ENCODE measurements at regions not wholly inside any gene's neighbourhood (a gene's known extent, or its start where the extent isn't known, plus 50 kb on each side); places are given as distances from the start of the nearest gene placed in this dataset.

GRCh38 chr14:71473843-71474242, 458.4 kb upstream of the RGS6 start:
- DNase-seq = no peak

DNA sequence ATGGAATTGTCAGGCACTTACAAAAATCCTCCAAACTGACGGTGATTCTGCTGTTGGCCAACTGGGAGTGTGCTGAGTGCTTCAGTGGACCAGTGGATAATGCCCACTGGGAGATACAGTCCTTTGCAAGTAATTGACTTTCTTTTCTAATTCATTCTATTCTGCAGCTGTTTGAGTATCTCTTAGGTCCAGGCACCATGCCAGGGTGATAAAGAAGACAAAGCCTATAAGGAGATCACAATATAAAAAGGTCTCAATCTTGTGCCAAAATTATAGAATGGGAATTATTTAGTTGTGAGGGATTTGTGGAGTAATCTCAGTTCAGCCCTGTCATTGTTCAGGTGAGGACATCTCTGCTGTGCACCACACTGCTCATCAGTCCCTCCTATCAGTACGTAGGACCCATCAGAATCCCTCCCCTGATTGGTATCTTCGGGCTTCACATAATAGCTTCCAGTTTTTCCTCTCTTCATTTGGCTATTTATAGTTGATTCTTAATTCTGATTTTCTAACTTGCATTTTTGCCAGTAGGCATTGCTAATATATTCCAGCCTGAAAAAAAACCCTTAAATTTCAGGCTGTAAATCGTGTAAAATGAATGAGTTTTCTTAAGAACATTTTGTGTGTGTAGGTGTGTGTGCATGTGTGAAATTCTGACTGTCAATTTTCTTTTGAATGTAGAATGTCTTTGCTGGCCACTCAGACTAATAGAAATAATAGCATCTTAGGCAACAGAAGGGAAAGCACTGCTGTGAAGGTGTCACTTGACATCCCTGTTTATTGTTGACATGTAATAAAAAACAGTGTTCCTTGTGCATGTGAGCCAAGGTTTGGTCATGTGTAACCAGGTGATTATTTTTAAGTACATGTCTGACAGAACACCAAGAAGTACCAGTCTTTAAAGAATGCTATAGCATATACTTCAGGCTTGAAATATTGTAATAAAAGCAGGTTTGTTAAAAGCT, 457.6 kb upstream of the RGS6 start:
- DNase-seq = no peak

DNA sequence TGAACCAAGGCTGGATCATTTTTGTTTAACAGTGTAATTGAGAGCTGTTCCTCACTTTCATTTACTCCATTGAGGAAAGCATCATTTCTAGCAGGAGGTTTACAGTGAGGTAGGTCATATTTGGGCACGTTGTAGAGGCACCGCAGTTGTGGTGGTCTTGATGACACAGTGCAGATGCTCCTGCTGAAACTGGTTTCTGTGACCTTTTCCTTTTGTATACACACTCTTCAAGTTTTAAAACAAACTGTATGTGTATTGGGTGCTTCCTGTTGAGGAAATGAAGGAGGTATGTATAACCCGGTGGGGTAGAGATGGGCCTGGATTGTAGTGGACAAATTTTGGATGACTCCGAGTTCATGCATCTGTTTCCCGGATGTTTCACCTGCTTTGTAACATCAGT, 456.3 kb upstream of the RGS6 start:
- DNase-seq = no peak

DNA sequence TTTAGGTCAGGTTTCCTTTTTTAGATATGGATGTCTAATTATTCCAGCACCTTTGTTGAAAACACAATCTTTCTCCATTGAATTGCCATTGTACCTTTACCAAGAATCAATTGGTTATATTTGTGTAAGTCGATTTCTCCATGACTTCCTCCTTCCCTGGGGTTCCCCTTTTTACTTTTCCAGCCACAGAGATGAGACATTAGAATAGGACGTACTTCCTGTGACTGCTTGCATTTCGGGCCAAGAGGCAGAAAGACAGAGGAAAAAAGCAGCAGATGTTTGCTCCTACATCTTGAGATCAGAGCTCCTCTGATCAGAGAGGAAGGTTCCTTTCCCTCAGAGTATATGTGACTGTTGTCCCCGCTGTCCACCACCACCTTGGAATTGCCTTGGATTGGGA, 453.7 kb upstream of the RGS6 start:
- peak; percentile 18 for DNase-seq

GRCh38 chr14:71481021-71481654, 451.1 kb upstream of the RGS6 start:
- DNase-seq = no peak

DNA sequence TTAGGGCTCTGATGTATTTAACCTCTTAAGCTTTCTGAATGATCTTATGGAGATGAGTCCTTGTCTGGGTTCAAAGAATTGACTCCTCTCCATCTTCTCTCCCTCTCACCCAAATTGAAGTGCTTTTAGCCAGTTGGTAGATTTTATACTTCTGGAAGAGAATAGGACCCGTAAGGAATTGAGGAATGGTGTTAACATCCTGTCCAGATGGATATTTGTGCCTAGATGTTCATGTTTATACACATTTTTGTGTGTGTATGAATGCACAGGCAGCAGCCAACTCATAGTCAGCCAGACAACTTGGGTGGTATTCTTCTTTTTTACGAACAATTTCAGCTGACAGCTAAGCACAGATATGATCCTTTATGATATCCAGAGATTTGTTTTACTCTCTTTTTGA, 449.6 kb upstream of the RGS6 start:
- DNase-seq = no peak

DNA sequence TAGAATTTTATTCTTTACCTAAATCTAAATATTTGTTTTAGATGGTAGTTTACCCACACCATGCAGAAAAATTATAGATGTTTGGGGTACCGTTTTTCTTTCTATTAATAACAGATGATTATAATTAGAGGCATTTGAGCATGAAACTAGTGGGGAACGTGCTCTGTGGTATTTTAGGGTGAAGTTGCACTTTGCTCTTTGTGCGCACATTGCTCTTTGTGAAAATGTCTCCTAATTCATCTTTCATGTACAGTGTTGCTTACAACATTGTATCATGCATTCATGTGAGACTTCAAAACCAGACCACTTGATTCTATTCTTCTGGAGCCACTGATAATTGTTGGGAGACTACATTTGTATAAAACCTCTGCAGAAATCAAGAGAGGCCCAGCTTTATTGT, 449.1 kb upstream of the RGS6 start:
- no peak for DNase-seq

DNA sequence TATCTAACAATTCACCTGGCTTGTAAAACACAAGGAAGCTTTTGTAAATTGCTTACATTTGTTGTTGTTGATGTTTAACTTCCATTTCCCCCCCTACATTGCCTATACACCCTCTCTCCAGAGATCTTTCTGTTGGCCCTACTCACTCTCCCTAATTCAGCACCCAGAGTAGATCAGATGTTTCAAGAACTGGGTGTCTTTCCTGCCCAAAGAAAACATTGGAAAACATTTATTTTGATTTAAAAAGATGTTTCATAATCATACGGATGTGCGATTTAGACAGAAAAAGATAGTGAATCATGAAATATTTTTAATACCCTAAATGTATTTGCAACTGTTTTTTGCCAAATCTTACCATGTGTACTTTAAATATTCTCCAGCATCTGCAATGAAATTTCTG, 446.4 kb upstream of the RGS6 start:
- no peak for DNase-seq

DNA sequence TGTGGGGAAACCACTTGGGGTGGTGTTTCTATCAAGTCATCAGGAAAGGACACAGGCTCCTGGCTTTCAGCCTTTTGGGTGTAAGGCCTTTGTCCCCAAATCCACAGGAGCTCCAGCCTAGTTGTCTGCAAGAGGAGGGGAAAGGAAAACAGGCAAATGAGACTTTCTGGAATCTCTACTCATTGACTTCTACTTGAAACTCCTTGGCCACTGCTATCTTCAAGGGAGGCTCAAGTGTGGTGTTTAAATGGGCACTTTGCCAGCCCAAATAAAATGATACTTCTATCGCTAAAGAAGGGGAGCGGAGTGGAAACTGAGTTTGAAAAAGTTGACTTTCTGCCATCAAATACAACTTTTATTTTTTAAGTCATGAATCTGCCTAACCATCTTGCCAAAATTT, 445.9 kb upstream of the RGS6 start:
- no peak for DNase-seq

DNA sequence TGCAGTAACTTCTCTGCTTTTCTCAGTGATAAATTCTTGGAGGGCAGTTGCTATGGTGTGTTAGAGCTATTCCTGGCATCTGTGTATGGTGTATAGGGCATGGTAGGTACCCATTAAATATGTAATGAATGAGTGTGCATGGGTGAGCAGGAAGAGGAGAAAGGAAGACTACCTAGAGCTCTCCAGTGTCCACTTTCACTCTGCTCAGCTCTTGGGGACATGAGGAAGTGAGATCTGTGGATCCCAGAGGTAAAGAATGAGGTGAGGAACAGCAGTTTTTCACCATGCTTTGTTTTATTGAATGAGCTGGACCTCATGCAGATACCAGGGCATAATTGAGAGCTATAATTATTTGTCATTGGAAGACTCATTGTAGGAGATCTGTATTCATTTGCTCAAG, 444.8 kb upstream of the RGS6 start:
- no peak for DNase-seq

DNA sequence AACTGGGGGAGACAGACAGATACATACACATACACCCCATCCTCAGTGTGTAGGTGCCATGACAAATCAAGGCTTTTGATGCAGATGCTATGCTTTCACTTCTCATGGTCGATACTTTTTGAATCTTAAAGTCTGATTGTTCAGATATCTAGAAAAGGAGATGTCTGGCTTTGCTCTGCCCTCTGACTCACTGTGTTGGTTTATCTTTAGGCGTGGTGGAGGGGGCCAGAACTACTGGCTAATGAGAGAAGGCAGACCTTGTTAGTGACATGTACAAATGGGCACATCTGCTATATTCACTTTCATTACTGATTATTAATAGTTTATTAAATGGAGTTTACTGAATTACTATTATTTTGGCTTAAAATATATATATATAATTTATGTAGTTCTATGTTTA, 444.3 kb upstream of the RGS6 start:
- no peak for DNase-seq

DNA sequence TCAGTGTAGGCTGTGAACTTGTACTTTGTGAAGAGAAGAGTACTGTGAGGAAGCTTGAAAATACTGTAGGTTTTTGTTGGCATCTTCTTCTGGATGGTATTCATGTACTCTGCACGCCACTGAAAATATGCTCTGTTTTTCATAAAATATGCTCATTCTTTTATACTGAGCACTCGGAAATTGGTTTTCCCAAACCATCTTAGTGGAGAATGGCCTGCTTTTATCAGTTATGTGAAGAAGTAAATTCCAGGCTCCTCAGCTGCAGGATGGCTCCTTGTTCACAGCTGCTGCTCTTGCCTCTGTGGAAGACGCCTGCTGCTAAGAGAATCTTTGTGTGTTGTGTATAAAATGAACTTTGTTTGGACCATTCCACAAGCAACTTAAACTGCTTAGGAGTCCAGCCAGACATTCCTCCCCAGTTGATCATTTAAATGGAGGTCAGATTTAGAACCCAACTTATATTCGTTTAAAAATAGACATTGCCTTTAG, 443.5 kb upstream of the RGS6 start:
- no peak for DNase-seq

DNA sequence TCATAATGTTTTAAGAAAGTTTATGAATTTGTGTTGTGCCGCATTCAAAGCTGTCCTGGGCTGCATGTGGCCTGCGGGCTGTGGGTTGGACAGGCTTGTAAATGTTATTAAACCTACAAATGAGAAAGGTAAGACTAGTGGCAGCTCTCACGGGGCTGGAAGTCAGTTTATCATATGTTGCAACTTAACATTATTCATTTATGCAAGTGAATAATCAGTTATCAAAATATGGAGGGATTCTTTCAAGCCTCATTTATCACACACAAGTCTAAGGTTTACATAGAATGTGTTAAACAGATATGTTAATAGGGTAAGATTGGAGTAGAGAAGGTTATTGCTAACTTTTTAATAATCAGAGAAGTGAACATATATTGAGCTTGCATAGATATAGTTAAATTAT, 442.5 kb upstream of the RGS6 start:
- DNase-seq = no peak

- no peak for DNase-seq
These were observed 440.3 kb upstream of the RGS6 start for GRCh38 chr14:71491931-71492330.

DNA sequence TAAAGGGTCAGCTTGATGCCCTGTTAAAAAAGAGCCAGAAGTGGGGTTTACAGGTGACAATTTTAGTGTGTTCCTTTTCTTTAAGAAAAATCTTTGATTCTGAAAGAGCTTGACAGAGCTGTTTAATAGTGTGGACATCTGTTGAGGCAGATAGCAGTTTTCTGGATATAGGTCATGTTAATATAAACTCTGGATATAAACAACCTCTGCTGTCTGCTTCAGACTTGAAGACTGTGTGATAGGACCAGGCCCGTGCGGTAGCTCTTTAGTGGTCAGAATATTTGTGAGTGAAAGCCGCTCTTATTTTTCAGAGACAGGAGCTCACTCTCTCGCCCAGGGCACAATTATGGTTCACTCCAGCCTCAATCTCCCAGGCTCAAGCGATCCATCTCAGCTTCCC, 439.9 kb upstream of the RGS6 start:
- no peak for DNase-seq

GRCh38 chr14:71497645-71498086, 434.6 kb upstream of the RGS6 start:
- DNase-seq = no peak

- no peak for DNase-seq
These were observed 434.0 kb upstream of the RGS6 start for GRCh38 chr14:71498212-71498611.

DNA sequence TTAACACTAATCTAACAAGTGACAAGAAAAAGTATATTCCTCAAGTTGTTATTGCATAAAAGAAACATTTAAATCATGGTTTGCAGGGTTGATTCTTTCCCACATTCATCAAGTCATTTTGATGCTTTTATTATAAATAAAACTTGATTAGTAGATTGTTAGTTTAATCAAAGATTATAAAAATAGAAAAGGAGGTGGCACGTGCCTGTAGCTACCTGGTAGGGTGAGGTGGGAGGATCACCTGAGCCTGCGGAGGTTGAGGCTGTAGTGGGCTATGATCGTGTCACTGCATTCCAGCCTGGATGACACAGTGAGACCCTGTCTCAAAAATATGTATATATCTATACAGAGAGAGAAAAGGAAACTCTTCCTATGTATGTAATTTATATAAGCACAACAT, 433.2 kb upstream of the RGS6 start:
- DNase-seq = no peak

GRCh38 chr14:71507681-71508080, 424.5 kb upstream of the RGS6 start:
- DNase-seq = no peak

DNA sequence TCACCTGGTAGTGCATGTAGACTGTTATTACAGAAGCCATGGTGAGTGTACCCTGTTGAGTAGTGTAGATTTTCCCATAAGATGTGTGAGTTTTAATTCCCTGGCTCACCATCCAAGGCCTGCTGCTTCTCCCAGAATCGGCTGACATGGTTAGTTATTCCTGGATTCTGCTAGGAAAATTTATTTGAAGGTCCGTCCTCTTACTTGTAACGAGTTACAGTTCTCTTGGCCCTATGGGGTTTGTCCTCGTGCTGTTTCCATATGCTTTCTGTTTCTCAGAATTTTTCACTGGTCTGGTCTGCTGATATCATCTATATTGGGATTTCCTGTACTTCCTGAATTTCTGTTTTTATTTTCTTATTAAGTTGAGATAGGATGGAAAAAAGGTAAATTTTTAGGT, 423.3 kb upstream of the RGS6 start:
- no peak for DNase-seq

GRCh38 chr14:71511152-71511551, 421.1 kb upstream of the RGS6 start:
- no peak for DNase-seq

DNA sequence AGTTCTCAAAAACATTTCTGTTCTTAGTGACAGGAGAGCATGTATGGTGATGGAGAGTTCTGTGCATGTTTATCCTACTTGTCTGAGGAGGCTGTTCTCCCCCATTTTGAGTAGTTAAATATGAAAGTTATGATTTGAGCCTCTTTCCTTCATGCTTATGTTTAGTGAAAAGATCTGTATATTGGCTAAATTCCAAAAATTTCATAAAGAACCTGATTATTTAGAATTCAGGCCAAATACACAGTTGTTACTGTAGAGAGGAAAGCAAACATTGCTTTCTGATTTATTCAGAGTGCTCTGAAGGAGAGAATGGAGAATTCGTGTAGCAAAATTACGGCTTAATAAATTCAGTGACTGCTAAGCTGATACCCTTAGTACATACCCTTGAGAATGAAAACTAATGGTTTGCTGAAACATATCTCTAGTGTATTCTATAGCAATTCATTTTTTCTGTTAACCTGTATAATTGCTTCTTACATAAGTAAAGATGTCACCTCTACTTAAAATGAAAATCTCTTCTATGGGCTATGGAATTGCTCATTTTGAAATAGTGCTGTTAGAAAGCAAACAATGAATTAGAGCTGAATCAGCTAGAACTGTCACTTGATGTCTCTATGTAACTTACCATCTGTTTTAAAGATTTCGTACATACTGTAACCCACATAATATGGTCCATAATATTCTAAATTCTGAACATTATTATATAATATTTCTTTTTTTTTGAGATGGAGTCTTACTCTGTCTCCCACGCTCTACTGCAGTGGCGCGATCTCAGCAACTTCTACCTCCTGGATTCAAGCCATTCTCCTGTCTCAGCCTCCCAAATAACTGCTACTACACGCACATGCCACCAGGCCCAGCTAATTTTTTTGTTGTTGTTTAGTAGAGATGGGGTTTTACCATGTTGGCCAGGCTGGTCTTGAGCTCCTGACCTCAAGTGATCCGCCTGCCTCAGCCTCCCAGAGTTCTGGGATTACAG, 417.0 kb upstream of the RGS6 start:
- no peak for DNase-seq
